ENCODE measurements at regions not wholly inside any gene's neighbourhood (a gene's known extent, or its start where the extent isn't known, plus 50 kb on each side); places are given as distances from the start of the nearest gene placed in this dataset.

- no peak for TF ChIP-seq CTCF (IDR thresholded peaks at IDR 0.05)
- TF ChIP-seq POLR2A (IDR thresholded peaks at IDR 0.05), result no peak
Measured at GRCh38 chr22:40107851-40108378, 69.8 kb upstream of the TNRC6B start.

Measured in uterus (tissue), 2 donors.